DOHH2 (cell line): ENCODE measurements at regions not wholly inside any gene's neighbourhood (a gene's known extent, or its start where the extent isn't known, plus 50 kb on each side); places are given as distances from the start of the nearest gene placed in this dataset.
A peak's percentile ranks its signal among the peaks of the same experiment; 100 is the strongest.

Experiments used
- H3F3A ChIP-seq: fragments of 200-600 bp; sonication (generic), shearing (Covaris generic); 2 replicates; pipeline ENCODE4 v1.6.0; 2016; ENCODE audit warnings: antibody characterized with exemption, mild to moderate bottlenecking; ENCODE audit not compliant: control insufficient read depth, insufficient read depth
- H3K27ac ChIP-seq: fragments of 200-600 bp; sonication (generic); 2 replicates; pipeline ENCODE4 v1.5.1; 2014; ENCODE audit warnings: low read depth, mild to moderate bottlenecking, low read length, moderate library complexity
- H3K27me3 ChIP-seq: fragments of 200-600 bp; sonication (generic); 2 replicates; pipeline ENCODE4 v1.6.1; 2014; ENCODE audit warnings: mild to moderate bottlenecking, low read length, mixed read lengths; ENCODE audit not compliant: control insufficient read depth
- H3K36me3 ChIP-seq: fragments of 200-600 bp; sonication (generic); 2 replicates; pipeline ENCODE4 v1.6.1; 2014; ENCODE audit warnings: mild to moderate bottlenecking, low read length, moderate library complexity, mixed read lengths; ENCODE audit not compliant: control insufficient read depth
- H3K4me1 ChIP-seq: fragments of 200-600 bp; sonication (generic); 2 replicates; pipeline ENCODE4 v1.6.1; 2014; ENCODE audit warnings: mild to moderate bottlenecking, low read length, mixed read lengths; ENCODE audit not compliant: control insufficient read depth
- H3K4me2 ChIP-seq: fragments of 200-600 bp; sonication (generic); 2 replicates; pipeline ENCODE4 v1.6.0; 2014; ENCODE audit warnings: mild to moderate bottlenecking, low read length, moderate library complexity
- H3K4me3 ChIP-seq: fragments of 200-600 bp; sonication (generic); 2 replicates; pipeline ENCODE4 v1.5.1; 2014; ENCODE audit warnings: mild to moderate bottlenecking, low read length, mixed read lengths
- H3K79me2 ChIP-seq: fragments of 200-600 bp; sonication (generic); 2 replicates; pipeline ENCODE4 v1.6.1; 2014; ENCODE audit warnings: mild to moderate bottlenecking, low read length, mixed read lengths; ENCODE audit not compliant: control insufficient read depth
- H3K9me2 ChIP-seq: fragments of 200-600 bp; sonication (generic); replicated peaks from 2 replicates; pipeline ENCODE4 v1.6.1; 2014; ENCODE audit warnings: mild to moderate bottlenecking, low read length, mixed read lengths; ENCODE audit not compliant: control insufficient read depth
- H3K9me3 ChIP-seq: fragments of 200-600 bp; sonication (generic); 2 replicates; pipeline ENCODE4 v1.6.1; 2014; ENCODE audit warnings: antibody characterized with exemption, low read length, mixed read lengths; ENCODE audit not compliant: control insufficient read depth, insufficient read depth
- H4K20me1 ChIP-seq: fragments of 200-600 bp; sonication (generic); 2 replicates; pipeline ENCODE4 v1.6.0; 2014; ENCODE audit warnings: low read depth, mild to moderate bottlenecking, antibody characterized with exemption, low read length, moderate library complexity; ENCODE audit not compliant: control insufficient read depth, insufficient read depth
- EZH2phosphoT487 ChIP-seq: fragments of 200-600 bp; sonication (generic); IDR thresholded peaks from 2 replicates; pipeline ENCODE4 v1.6.1; 2017; ENCODE audit warnings: borderline replicate concordance, mild to moderate bottlenecking, antibody characterized with exemption, low read length, moderate library complexity, mixed read lengths
- TF ChIP-seq, protein P1 (sequence below): fragments of 200-600 bp; sonication (generic); IDR thresholded peaks from one replicate; pipeline ENCODE4 v1.5.1; 2014; ENCODE audit warnings: antibody characterized with exemption, mild to moderate bottlenecking, low read depth, low read length; ENCODE audit not compliant: poor library complexity, severe bottlenecking

GRCh38 chr12:31861360-31861759 is 97.9 kb upstream of the RESF1 start:
- TF ChIP-seq, protein P1, sequence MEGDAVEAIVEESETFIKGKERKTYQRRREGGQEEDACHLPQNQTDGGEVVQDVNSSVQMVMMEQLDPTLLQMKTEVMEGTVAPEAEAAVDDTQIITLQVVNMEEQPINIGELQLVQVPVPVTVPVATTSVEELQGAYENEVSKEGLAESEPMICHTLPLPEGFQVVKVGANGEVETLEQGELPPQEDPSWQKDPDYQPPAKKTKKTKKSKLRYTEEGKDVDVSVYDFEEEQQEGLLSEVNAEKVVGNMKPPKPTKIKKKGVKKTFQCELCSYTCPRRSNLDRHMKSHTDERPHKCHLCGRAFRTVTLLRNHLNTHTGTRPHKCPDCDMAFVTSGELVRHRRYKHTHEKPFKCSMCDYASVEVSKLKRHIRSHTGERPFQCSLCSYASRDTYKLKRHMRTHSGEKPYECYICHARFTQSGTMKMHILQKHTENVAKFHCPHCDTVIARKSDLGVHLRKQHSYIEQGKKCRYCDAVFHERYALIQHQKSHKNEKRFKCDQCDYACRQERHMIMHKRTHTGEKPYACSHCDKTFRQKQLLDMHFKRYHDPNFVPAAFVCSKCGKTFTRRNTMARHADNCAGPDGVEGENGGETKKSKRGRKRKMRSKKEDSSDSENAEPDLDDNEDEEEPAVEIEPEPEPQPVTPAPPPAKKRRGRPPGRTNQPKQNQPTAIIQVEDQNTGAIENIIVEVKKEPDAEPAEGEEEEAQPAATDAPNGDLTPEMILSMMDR: no peak
- no peak for TF ChIP-seq EZH2phosphoT487
- Histone ChIP-seq H3K4me2 (no peak overlapping the region), H3K27me3 (no peaks in the 10 kb centered on the region), H4K20me1 (no peaks in the 10 kb centered on the region), H3K9me2 (no peaks in the 10 kb centered on the region), H3K36me3 (0 out of 2 replicates have a peak, but pooled peaks cover 3% of the 10 kb centered on the region), H3K79me2 (no peaks in the 10 kb centered on the region), H3K4me1 (peaks cover 14% of the 10 kb centered on the region), H3K4me3 (no peak overlapping the region), H3F3A (no peaks in the 10 kb centered on the region; the same call in 1 of the 2 replicates), H3K9me3 (no peaks in the 10 kb centered on the region; the same call in 1 of the 2 replicates), H3K27ac (no peak overlapping the region)

DNA sequence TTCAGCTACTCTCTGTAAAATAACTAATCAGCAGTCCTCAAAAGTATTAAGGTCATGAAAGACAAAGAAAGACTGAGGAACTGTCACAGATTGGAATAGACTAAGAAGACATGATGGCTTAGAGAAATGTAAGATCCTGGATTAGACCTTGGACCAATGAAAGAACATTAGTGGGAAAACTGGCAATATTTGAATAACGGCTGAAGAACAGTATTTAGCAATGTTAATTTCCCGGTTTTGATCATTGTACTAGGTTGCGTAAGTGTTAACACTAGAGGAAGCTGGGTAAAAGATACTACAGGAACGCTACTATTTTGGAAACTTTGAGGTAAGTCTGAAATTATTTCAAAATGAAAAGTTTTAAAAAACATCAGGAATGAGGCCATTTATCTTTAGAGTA is 98.8 kb upstream of the RESF1 start:
- Histone ChIP-seq H3K4me2 (no peak overlapping the region; the same call in 1 of the 2 replicates), H3K4me3 (peak overlapping the region; percentile 21; the same call in 1 of the 2 replicates), H3K9me2 (no peaks in the 10 kb centered on the region), H3K79me2 (no peaks in the 10 kb centered on the region), H3K27ac (no peak overlapping the region), H3K36me3 (0 out of 2 replicates have a peak, but pooled peaks cover 3% of the 10 kb centered on the region), H3F3A (no peaks in the 10 kb centered on the region; the same call in 1 of the 2 replicates), H3K9me3 (no peaks in the 10 kb centered on the region; the same call in 1 of the 2 replicates), H4K20me1 (no peaks in the 10 kb centered on the region), H3K4me1 (peaks cover 14% of the 10 kb centered on the region), H3K27me3 (no peaks in the 10 kb centered on the region)
- TF ChIP-seq, protein P1: no peak
- no peak for TF ChIP-seq EZH2phosphoT487

- no peaks in the 10 kb centered on the region for H4K20me1 ChIP-seq
- H3K4me1 ChIP-seq: peaks cover 14% of the 10 kb centered on the region
- TF ChIP-seq, protein P1: no peak
- TF ChIP-seq EZH2phosphoT487: no peak
- H3K4me2 ChIP-seq: peak overlapping the region; percentile 16
- no peaks in the 10 kb centered on the region for H3K27me3 ChIP-seq
- 0 out of 2 replicates have a peak overlapping the region, but pooled peaks have one; percentile 12 for H3K27ac ChIP-seq
- H3K79me2 ChIP-seq: no peaks in the 10 kb centered on the region
- peaks cover 3% of the 10 kb centered on the region; the same call in 1 of the 2 replicates for H3K9me3 ChIP-seq
- H3K4me3 ChIP-seq: peak overlapping the region; percentile 21
- no peaks in the 10 kb centered on the region for H3K9me2 ChIP-seq
- H3F3A ChIP-seq: no peaks in the 10 kb centered on the region; the same call in 1 of the 2 replicates
- H3K36me3 ChIP-seq: 0 out of 2 replicates have a peak, but pooled peaks cover 3% of the 10 kb centered on the region
Observed at GRCh38 chr12:31859232-31859977, 99.8 kb upstream of the RESF1 start.
